HG02981 (cell line): ENCODE measurements at regions not wholly inside any gene's neighbourhood (a gene's known extent, or its start where the extent isn't known, plus 50 kb on each side); places are given as distances from the start of the nearest gene placed in this dataset.
A peak's percentile ranks its signal among the peaks of the same experiment; 100 is the strongest.
"Not testable (repeated sequence)": the region's sequence is repeated elsewhere in the genome, so short reads cannot be mapped to it uniquely, and the experiment has no call there.

Experiments used
- ATAC-seq: cut with Tn5 transposase; IDR thresholded peaks from one replicate; pipeline ENCODE4 v1.9.1; 2021; ENCODE audit warnings: mild to moderate bottlenecking, moderate library complexity; ENCODE audit not compliant: unreplicated experiment

- ATAC-seq, result no peak
These were observed 296.4 kb downstream of the ADAMTS20 start for GRCh38 chr12:43255522-43256111.

GRCh38 chr12:43252585-43252984, 299.4 kb downstream of the ADAMTS20 start:
- ATAC-seq, result no peak

DNA sequence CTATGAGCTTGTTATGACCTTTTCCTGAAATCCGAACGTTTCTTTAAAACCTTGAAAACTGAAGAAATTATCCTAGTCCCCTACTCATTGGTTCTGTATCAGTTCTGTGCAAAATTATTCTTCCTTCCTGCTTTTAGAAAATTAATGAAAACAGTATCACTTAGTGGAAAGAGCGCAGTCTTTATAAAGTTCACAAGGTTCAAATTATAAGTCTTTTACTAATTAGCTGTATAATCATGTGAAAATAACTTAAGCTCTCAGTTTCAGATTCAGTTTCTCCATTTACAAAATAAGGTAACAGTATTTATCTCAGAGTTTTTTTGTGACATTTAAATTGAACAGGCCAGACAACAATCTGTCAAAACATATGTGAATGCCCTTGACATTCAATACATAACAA, 306.1 kb downstream of the ADAMTS20 start:
- no peak for ATAC-seq

DNA sequence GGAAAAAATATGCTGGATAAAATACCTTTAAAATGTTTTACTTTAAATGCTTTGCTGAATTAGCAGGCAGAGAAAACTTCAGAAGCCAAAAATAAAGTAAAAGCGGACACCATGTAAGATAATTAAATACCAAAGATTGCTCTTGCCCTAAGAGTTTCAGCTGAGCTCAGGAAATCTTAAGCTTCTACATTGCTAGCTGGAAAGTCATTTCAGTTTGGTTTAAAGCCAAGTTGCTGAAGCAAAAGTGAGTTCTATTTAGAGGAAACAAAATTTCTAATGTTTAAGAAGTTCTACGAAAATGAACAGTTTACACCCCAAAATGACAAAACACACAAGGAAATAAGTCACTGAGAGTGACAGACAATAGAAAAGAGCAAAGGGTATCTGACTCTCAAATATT, 310.0 kb downstream of the ADAMTS20 start:
- ATAC-seq, result no peak

DNA sequence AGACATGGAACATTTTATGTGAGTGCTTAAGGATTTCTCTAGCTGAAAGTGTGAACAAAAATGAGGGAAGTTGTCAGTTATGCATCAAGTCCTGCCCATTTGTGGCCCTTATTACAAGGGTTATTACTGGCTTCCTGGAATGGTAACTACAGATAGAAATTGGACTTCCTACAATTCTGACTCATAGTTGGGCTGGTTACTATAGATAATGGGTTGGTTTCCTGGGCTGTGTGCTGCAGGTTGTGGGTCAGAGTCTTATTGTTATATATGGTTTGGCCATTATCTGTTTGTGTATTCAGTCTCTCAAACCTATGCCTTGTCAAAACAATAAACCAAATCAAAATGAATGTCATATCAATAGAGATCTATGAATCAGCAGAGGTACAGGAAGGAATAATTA, 313.7 kb downstream of the ADAMTS20 start:
- ATAC-seq, result no peak

DNA sequence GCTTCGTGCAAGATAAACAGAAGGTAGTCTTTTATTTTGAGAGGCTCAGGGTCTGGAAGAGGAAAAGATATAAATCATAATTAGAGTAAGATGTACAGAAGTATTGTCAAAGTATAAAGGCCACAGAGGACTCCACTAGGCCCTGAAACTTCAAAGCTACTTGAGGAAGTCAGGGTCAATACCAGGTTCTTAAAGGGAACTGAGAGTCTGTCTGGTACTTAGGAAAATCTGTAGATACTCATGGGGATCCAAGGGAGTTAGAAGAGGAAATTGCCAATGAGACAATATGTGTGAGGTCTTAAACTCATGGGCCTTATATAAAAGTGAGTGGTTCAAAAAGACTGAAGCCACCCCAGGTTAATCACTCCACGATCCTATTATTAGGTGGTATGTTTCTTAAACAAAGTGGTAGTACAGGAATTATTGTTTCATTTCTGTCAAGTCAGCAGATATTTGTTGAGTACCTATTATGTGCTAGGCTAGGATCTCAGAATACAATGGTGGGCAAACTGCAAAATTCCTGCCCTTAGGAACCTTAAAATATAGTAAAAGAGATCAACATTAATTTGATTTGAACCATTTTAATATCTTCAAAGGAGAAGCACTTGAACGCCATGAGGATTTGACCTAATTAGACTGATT, 314.6 kb downstream of the ADAMTS20 start:
- no peak for ATAC-seq

- ATAC-seq, result no peak
These were observed 316.3 kb downstream of the ADAMTS20 start for GRCh38 chr12:43235721-43236120.

- no peak for ATAC-seq
These were observed 318.1 kb downstream of the ADAMTS20 start for GRCh38 chr12:43233861-43234260.

DNA sequence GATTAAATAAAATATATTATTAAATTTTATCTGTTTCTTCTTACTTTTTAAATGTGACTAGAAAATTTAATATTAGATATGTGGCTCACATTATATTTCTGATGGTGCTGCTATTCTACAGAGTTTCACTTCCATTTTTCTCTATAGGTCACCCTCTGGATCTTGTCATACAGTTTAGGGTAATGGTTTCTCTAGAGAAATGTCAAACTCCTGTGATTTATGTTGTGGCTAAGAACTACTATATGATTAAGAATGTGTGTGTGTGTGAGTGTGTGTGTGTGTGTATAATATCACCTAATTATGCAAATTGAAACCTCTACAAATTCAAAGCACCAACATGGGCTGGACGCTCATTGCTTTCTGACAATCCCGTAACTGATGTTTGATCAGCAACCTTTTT, 325.9 kb downstream of the ADAMTS20 start:
- ATAC-seq, result peak; percentile 47

DNA sequence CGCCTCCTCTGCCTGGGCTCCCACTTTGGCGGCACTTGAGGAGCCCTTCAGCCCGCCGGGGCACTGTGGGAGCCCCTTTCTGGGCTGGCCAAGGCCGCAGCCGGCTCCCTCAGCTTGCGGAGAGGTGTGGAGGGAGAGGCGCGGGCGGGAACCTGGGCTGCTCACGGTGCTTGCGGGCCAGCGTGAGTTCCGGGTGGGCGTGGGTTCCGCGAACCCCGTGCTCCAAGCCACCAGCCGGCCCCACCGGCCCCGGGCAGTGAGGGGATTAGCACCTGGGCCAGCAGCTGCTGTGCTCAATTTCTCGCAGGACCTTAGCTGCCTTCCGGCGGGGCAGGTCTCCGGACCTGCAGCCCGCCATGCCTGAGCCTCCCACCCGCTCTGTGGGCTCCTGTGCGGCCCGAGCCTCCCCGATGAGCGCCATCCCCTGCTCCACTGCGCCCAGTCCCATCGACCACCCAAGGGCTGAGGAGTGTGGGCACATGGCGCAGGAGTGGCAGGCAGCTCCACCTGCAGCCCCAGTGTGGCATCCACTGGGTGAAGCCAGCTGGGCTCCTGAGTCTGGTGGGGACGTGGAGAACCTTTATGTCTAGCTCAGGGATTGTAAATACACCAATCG, 327.7 kb downstream of the ADAMTS20 start:
- not testable (repeated sequence) for ATAC-seq

GRCh38 chr12:43222796-43223195, 329.2 kb downstream of the ADAMTS20 start:
- ATAC-seq, result no peak

- no peak for ATAC-seq
These were observed 330.8 kb downstream of the ADAMTS20 start for GRCh38 chr12:43221216-43221615.

DNA sequence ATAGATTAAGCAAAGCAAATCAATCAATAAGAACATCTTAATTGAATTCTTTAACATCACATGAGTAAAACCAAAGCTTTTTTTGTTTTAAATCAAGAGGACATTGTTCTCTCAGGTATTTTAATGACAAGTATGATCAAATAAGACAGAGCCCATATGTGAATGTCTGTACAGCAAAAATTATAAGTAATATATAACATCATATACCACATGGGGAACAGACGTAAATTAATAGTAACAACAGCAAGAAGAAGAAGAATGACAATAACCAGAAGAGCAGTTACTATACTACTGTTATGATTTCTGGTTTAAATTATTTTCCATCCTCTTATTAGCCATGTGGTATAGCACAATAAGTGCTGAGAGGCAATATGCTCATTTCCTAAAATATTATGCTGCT, 335.5 kb downstream of the ADAMTS20 start:
- no peak for ATAC-seq

DNA sequence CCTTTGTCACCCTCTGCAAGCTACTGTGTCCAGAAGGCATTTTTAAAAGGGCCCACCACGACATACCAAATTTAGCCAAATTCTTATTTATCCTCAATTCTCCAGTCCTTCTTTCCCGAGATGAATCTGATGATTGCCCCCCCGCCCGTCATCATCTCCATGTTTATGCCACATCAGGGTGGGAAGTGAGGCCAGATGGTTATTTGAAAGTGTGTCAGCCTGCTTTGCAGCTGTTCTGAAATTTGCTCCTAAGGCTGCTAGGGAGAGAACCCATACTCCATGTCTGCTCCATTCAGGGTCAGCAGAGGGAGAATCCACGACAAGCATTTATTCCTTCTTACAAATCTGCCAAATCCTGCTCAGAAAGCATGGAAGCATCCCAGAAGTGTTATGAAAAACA, 337.8 kb downstream of the ADAMTS20 start:
- ATAC-seq, result no peak

DNA sequence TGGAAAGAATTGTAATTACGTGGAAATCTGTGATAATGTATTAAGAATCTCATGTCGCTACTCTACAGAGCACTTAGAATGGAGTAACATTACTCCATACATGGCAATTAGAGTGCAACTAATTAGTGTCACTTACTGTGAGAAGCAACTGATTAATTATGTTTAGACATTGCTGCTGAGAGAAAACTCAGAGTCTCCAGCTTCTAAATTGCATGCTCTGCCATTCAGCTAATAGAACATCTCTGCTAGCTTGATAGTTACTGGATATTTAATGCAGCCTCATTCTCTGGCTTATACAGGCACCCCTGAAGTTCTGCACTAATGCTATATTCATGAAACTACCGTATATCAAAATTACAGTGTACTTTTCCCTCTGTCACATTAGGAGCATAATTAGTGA, 338.4 kb downstream of the ADAMTS20 start:
- no peak for ATAC-seq

- no peak for ATAC-seq
These were observed 341.4 kb downstream of the ADAMTS20 start for GRCh38 chr12:43210485-43211192.

GRCh38 chr12:43208627-43209026, 343.4 kb downstream of the ADAMTS20 start:
- ATAC-seq, result no peak

DNA sequence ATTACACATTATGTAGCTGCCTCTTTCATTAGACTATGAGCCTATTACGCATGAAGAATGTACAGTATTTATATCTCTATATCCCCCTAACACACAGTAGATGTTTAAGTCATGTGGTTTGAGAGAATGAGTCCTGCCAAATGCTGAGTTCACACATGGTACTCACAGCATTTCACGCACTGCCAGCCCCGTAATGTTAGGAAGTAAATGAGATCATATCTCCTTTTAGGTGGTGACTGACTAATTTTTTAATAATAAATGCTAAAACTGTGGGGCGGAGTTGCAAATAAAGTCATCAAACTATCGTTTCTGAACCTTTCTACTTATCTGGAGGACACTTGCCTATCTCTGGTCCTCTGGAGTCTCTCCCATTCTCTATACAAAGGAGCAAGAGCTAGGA, 343.8 kb downstream of the ADAMTS20 start:
- ATAC-seq, result no peak

DNA sequence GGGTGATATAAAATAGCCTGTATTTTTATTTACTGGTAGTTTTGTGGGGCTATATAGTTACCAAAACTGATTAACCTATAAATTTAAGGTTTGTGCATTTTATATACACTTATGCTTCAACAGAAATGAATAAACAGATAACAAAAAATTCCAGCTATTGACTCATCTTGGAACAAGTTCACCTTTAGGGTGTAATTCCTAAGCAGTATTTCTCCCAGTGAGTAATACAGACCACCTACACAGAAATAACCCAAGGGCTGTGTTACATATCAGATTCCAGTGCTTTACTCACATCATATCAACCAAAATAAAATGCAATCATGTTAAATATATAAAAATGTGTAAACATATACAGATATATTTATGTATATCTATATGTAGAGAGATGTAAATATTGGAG, 345.6 kb downstream of the ADAMTS20 start:
- ATAC-seq, result no peak

DNA sequence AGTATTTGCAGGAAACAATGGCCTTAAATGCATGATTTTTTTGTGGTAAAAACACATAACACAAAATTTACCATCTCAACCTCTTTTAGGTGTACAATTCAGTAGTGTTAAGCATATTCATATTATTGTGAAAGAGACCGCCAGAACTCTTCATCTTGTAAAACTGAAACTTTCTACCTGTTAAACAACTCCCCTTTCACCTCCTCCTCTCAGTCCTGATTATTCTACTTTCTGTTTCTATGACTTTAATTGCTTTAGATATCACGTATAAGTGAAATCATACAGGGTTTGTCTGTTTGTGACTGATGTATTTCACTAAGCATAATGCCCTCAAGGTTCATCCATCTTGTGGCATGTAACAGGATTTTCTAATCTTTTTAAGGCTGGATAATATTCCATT, 353.4 kb downstream of the ADAMTS20 start:
- ATAC-seq, result no peak

- ATAC-seq, result no peak
These were observed 355.6 kb downstream of the ADAMTS20 start for GRCh38 chr12:43196268-43196907.
